ENCODE measurements at regions not wholly inside any gene's neighbourhood (a gene's known extent, or its start where the extent isn't known, plus 50 kb on each side); places are given as distances from the start of the nearest gene placed in this dataset.

DNA sequence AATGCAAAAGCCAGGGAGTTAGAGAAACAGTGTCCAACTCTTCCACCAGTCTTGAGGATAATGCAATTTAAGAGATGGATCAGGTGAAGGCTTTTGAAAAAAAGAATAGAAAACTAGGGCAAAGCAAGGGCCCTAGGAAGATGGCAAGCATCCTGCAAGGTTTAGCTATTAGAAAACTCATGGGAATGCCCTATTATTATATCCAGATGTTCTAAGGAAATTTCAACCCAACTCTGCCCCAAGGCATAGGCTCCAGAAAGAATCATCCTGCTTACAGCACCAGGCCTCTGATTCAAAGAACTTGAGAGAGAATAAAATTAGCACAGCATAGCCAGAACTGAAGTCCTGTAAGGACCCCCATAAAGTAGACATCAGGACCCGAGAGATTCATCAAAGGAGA lies 68.1 kb downstream of the EN1 start:
- Histone ChIP-seq H3K9me2 (replicated peaks; ENCODE audit: insufficient read depth, low read length) (no peaks in the 10 kb centered on the region), H3K79me2 (ENCODE audit: insufficient read depth, low read length) (no peaks in the 10 kb centered on the region), H3K4me3 (ENCODE audit: insufficient read depth, low read length, poor library complexity, severe bottlenecking) (no peak overlapping the region), H3K27me3 (ENCODE audit: low read length) (no peaks in the 10 kb centered on the region; the same call in 1 of the 2 replicates), H2AFZ (ENCODE audit: low read depth, low read length, severe bottlenecking) (no peak overlapping the region), H3F3A (ENCODE audit: insufficient read depth) (no peaks in the 10 kb centered on the region), H3K9me3 (ENCODE audit: insufficient read depth, low read length) (no peaks in the 10 kb centered on the region), H3K4me2 (ENCODE audit: low read depth, low read length, poor library complexity, severe bottlenecking) (no peak overlapping the region), H3K36me3 (ENCODE audit: low read length) (no peaks in the 10 kb centered on the region), H3K9ac (ENCODE audit: low read length) (no peak overlapping the region), H4K20me1 (ENCODE audit: low read depth, low read length) (no peaks in the 10 kb centered on the region), H3K27ac (ENCODE audit: low read depth, low read length) (no peak overlapping the region)
- no peak for TF ChIP-seq EZH2phosphoT487 (conservative IDR thresholded peaks at IDR 0.05; ENCODE audit: low read length)
- no peak for TF ChIP-seq CTCF (IDR thresholded peaks at IDR 0.05; ENCODE audit: insufficient read depth, low read length, poor library complexity, severe bottlenecking)

DNA sequence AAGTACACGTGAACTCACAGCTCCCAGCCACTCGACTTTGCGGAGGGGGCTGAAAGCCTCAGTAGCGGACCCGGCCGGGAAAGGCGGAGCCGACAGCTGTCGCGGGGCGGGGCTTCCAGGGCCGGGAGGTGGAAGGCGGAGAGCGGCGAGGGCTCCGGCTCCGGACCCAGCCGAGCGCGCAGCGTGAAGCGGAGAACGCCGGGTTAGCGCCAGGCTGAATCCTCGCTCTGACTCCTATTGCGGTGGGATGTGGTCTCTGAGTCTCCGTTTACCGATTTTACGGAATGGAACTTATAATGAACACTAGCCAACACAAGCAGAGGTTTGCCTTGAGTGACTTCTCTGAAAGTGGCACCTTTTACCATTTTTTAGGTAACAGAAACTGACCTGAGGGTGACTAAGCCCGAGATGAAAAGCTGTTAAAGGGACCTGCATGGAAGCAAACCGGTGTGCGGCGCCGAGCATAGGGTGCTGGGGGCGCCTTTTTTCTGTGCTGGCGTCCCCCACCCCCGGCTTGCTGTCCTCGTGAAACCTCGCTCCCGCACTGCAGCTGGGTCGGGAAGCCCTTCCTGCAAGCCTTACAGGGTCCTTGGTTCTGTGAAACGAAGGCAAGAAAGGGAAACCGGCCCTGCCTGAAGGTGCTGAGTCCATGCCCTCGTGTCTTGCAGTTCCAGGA lies 72.9 kb downstream of the EN1 start:
- Histone ChIP-seq H3K9me2 (replicated peaks; ENCODE audit: insufficient read depth, low read length) (no peaks in the 10 kb centered on the region), H3K36me3 (ENCODE audit: low read length) (no peaks in the 10 kb centered on the region), H3K27me3 (ENCODE audit: low read length) (no peaks in the 10 kb centered on the region; the same call in 1 of the 2 replicates), H3K9ac (ENCODE audit: low read length) (no peak overlapping the region), H3K4me3 (ENCODE audit: insufficient read depth, low read length, poor library complexity, severe bottlenecking) (no peak overlapping the region), H4K20me1 (ENCODE audit: low read depth, low read length) (no peaks in the 10 kb centered on the region), H3F3A (ENCODE audit: insufficient read depth) (no peaks in the 10 kb centered on the region), H3K9me3 (ENCODE audit: insufficient read depth, low read length) (no peaks in the 10 kb centered on the region), H3K4me2 (ENCODE audit: low read depth, low read length, poor library complexity, severe bottlenecking) (no peak overlapping the region), H3K27ac (ENCODE audit: low read depth, low read length) (no peak overlapping the region), H2AFZ (ENCODE audit: low read depth, low read length, severe bottlenecking) (no peak overlapping the region), H3K79me2 (ENCODE audit: insufficient read depth, low read length) (no peaks in the 10 kb centered on the region)
- TF ChIP-seq EZH2phosphoT487 (conservative IDR thresholded peaks at IDR 0.05; ENCODE audit: low read length) (no peak), CTCF (IDR thresholded peaks at IDR 0.05; ENCODE audit: insufficient read depth, low read length, poor library complexity, severe bottlenecking) (no peak)

DNA sequence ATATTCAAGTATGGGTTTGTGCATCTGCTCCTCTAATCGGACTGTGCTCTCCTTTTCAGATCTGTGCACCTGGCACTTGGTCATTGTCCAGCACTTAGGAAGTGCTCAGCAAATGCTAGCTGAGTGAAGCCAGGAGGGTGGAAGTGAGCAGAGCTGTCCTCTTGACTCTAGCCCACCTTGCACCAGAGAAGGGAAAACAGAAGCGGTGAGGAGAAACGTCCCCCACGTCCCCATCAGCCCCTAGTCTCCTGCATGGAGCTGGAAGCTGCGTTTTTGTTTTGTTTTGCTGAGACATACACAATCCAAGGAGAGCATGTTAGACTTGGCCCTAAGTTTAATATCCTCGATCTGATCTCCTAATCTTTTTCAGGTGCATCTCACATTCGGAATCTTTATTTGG lies 73.6 kb downstream of the EN1 start:
- Histone ChIP-seq H3K4me3 (ENCODE audit: insufficient read depth, low read length, poor library complexity, severe bottlenecking) (no peak overlapping the region), H3F3A (ENCODE audit: insufficient read depth) (no peaks in the 10 kb centered on the region), H3K36me3 (ENCODE audit: low read length) (no peaks in the 10 kb centered on the region), H3K9ac (ENCODE audit: low read length) (no peak overlapping the region), H4K20me1 (ENCODE audit: low read depth, low read length) (no peaks in the 10 kb centered on the region), H3K27ac (ENCODE audit: low read depth, low read length) (no peak overlapping the region), H3K27me3 (ENCODE audit: low read length) (no peaks in the 10 kb centered on the region; the same call in 1 of the 2 replicates), H3K79me2 (ENCODE audit: insufficient read depth, low read length) (no peaks in the 10 kb centered on the region), H2AFZ (ENCODE audit: low read depth, low read length, severe bottlenecking) (no peak overlapping the region), H3K9me2 (replicated peaks; ENCODE audit: insufficient read depth, low read length) (no peaks in the 10 kb centered on the region), H3K4me2 (ENCODE audit: low read depth, low read length, poor library complexity, severe bottlenecking) (no peak overlapping the region), H3K9me3 (ENCODE audit: insufficient read depth, low read length) (no peaks in the 10 kb centered on the region)
- TF ChIP-seq CTCF (IDR thresholded peaks at IDR 0.05; ENCODE audit: insufficient read depth, low read length, poor library complexity, severe bottlenecking) (no peak), EZH2phosphoT487 (conservative IDR thresholded peaks at IDR 0.05; ENCODE audit: low read length) (no peak)

All from SU-DHL-6 (cell line).